ENCODE measurements at regions not wholly inside any gene's neighbourhood (a gene's known extent, or its start where the extent isn't known, plus 50 kb on each side); places are given as distances from the start of the nearest gene placed in this dataset.
"Not testable (repeated sequence)": the region's sequence is repeated elsewhere in the genome, so short reads cannot be mapped to it uniquely, and the experiment has no call there.

DNA sequence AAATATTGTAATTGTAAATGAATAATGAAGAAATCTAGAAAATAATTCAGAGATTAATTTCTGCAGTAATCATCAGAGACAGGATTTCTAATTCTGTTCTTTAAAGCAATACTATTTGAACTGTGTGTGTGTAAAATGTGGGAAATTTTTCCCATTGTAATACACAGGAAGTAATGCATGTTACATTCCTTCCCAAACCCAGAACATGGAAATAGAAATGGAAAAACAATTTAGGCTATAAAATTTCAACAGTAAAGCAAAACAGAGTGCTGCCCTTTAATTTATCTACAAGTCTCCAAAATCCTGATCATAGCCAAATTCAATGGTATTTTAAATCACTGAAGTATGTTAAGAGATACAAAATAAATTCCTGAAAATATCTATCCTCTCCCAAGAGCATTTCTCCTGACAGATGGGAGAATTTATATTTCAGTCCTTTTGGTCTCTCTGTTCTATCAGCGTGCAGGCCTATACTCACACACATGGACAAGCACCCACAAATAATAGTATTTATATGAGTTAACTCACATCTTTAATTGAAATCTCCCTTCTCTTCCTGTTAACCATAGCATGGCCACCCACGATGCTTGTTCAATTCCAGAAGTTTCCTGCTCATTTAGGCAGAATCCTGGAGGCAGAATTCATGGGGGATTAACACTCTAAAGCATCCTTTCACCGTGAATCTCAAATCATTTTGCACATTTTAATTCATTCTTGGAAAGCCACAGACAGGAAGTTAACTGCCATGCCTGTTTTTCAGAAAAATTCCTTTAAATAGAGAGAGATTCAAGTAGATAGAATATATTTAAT, 1465.4 kb upstream of the FLRT2 start:
- DNase-seq: no peak

GRCh38 chr14:84065811-84066210, 1464.1 kb upstream of the FLRT2 start:
- DNase-seq: no peak

DNA sequence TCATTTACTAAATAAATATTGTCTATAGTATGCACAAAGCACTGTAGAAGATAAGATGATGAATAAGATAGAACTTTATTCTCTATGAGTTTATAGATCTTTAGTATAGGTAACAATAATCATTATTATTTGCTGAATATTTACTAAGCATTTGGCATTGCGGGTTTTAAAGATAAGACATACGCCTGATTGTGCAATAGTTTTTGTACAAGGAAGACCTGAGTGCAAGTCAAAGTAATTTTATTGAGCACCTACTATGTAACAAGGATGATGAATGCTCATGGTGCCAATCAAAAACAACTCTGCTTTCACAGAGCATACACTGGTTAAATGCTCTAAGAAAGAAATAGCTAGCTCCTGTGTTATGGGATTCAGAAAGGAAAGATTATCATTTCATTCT, 1461.7 kb upstream of the FLRT2 start:
- DNase-seq: no peak

DNA sequence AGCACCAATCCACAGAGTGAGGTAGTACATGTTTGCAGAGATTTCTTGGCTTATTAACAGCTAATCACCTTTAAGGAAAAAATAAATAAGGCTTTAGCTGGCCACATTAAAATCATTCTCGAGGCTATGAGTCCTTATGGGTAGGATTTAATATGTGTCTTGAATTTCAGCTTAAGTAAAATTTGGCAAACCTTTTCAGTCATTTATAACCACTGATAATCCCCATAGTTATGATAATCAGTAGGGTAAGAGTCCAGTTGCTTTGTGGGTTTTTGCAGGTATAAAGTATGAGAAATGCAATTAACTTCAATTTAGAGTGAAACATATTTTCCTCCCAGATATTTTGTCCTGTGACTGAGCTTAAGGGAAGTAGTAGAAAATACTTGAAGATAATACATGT, 1458.9 kb upstream of the FLRT2 start:
- DNase-seq: no peak

GRCh38 chr14:84074626-84075025, 1455.3 kb upstream of the FLRT2 start:
- no peak for DNase-seq

- no peak for DNase-seq
Observed at GRCh38 chr14:84080944-84081343, 1449.0 kb upstream of the FLRT2 start.

DNA sequence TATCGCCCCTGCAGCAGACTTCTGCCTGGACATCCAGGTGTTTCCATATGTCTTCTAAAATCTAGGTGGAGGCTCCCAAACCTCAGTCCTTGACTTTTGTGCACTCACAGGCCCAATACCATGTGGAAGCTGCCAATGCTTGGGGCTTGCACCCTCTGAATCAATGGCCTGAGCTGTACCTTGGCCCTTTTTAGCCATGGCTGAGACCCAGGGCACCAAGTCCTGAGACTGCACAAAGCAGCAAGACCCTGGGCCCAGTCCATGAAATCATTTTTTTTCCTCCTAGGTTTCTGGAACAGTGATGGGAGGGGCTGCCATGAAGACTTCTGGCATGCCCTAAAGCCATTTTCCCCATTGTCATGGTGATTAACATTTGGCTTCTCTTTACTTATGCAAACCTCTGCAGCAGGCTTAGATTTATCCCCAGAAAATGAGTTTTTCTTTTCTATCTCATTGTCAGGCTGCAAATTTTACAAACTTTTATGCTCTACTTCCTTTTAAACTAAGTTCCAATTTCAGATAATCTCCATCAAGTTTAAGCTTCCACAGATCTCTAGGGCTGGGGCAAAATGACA, 1445.8 kb upstream of the FLRT2 start:
- no peak for DNase-seq

DNA sequence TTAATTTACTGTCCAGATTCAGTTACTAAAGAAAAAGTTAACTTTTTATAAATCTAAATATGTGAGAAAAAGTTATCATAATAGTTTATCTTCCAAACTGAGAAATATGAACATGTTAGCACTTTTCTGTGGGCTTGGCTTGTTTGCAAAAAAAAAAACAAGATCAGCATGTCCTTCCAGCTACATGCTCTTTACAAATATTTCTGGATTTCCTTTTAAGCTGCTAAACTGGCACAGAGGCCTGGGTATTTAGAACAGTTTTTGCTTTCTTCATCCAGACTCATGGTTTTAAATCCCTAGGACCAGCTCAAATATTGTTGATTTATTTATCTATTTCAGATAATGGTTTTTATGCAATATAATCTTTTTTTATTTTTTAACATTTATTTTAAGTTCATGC, 1444.5 kb upstream of the FLRT2 start:
- no peak for DNase-seq

- no peak for DNase-seq
Observed at GRCh38 chr14:84086714-84087113, 1443.2 kb upstream of the FLRT2 start.

DNA sequence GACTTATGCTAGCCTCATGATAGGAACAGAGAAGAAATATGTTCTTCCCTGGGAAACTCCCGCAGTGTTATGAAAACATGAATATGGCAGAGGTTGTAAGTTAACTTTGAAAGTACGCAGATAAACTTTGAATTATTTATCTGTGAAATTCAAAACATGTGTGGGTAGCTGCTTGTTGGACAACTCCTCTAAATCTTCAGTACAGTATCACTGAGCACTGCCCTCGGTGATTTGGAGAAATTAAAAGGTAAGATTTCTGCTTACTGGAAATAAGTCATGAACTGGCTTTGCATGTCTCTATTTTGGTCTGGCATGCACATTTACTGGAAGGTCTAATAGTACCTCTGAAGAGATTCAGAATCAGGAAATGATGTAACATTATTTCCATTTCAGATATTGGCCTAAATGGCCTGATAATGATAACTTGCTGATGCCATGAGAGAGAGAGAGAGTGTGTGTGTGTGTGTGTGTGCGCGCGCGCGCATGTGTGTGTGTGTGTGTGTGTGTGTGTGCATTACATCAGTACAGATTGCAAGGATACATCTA, 1441.9 kb upstream of the FLRT2 start:
- DNase-seq: no peak

GRCh38 chr14:84090837-84091236, 1439.1 kb upstream of the FLRT2 start:
- DNase-seq: no peak

GRCh38 chr14:84095681-84096080, 1434.3 kb upstream of the FLRT2 start:
- no peak for DNase-seq

- no peak for DNase-seq
Observed at GRCh38 chr14:84098261-84098660, 1431.7 kb upstream of the FLRT2 start.

- not testable (repeated sequence) for DNase-seq
Observed at GRCh38 chr14:84099560-84099959, 1430.4 kb upstream of the FLRT2 start.

- DNase-seq: no peak
Observed at GRCh38 chr14:84107835-84108343, 1422.1 kb upstream of the FLRT2 start.

- DNase-seq: no peak
Observed at GRCh38 chr14:84108746-84109457, 1421.0 kb upstream of the FLRT2 start.

DNA sequence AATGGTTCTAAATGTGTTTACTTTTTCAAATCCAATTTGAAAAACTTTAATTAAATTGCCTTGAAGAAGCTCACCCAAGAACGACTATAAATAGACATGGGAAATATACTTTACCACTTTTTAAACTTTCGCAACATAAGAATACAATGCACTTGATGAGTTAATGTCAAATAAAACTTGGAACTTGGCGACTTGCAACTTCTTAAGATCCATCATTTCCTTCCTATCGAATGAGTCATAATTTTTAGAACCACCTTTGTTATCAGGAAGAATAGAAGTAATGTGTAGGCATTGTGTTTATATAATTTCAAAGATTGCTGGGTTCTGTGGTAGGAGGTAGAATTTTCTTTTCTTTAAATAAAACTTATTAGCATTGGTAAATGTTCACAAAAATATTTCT, 1417.4 kb upstream of the FLRT2 start:
- DNase-seq: no peak

DNA sequence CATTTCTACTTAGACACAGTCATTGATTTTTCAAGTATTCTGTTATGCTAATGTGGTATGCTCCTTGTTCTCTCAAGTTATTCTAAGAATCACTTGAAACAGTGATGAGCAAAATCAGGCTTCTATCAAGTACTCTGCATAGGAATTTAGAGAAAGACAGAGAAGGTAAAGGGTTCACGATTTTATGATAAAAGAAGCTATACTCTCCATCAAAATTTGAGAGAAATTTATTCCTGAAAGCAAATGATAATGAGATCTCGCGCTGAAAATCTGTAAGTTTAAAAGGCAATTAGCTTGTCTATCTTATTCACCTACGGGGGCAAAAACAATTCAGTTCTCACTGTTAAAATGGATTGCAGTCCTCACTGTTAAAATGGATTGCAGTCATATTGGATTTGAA, 1404.3 kb upstream of the FLRT2 start:
- DNase-seq: no peak

- DNase-seq: no peak
Observed at GRCh38 chr14:84127495-84127894, 1402.4 kb upstream of the FLRT2 start.

DNA sequence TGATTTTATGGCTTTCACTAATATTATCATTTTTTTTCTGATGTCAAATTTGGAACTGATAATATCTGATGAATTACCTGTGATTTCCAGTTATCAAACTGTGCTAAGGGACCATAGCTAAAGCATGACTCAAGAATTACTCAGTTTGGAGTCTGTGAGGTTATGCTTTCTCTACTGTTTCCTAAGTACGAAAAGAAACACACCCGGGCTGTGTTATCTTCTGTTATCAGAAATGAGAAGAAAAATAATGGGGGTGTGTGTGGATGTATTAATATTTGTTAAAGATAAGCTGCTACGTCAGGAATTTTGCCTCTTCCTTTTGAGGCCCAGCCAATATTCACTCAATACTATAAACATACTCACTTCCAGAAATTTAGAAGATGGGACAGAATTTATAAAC, 1401.9 kb upstream of the FLRT2 start:
- DNase-seq: no peak

DNA sequence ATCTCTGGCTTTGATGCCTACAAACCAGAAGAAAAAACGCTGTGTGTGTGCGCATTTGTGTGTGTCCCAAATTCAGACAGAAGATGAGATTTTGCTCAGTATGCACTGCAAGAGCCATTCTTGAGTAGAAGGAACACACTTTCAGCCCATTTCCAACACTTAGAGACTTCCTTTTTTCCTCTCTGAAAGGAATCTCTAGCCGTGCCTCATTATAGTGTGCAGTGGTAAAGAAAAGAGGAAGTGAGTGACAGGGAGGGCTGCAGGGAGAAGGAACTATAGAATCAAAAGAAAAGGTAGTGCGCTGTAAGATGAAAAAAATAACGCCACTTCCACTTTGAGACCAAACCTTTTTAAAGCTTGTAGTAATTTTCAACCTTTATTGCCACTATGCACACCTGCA, 1400.9 kb upstream of the FLRT2 start:
- DNase-seq: no peak

DNA sequence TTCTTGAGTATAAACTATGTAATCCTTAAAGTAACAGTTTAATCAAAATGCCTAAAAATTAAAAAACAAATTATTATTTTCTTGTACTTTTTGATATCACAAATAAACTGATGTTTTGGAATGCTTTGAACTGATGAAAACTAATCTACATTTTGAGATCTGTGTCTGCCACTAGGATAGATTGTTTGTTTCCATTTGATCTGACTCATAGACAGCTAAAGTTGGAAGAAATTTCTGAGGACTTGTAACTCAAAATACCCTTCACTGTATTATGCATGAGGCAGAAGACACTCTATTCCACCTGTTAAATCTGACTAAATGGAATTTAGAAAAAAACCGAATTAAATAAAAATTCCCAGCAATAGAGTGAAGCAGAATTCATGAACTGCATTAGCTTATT, 1400.0 kb upstream of the FLRT2 start:
- DNase-seq: no peak

DNA sequence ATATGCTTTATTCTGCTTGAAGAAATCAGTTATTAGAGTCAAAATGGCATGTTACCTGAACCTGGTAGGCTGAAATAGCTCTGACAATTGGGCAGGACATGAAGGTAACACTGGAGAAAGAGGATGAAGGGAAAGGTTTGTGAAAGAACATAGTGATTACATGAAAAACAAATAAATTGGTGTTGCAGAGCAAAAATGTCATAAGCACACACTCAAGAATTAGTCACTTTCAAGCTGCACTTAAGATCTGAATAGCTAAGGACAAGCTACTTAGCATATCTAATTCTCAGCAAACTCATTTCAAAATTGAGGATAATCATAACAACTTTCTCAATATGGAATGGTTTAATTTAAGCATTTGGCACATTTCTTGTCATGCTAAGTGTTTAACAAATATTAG, 1398.0 kb upstream of the FLRT2 start:
- no peak for DNase-seq

DNA sequence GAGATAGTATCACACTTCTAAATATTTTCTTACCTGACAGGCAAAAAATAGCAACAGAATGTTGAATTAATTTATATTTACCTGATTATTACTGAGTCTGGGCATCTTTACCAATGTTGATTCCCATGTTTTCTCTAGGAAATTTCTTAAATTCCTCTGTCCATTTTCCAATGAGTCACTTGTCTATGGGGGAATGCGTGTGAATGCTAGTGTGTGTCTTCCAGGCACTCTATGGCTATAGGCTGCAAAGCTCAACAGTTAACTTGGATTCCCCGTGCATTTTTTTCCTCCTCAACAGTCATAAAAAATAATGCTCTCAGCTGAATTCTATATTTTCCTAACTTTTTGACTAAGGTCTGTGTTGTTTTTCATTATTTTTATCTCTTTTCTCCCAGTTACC, 1385.8 kb upstream of the FLRT2 start:
- no peak for DNase-seq

Data from SHP77 (cell line).